K562 (cell line): ENCODE measurements at regions not wholly inside any gene's neighbourhood (a gene's known extent, or its start where the extent isn't known, plus 50 kb on each side); places are given as distances from the start of the nearest gene placed in this dataset.

Experiments
- CHD7 ChIP-seq: fragments of 200-600 bp; sonication (generic); IDR thresholded peaks from one replicate; pipeline ENCODE4 v1.6.1; 2012; ENCODE audit warnings: mild to moderate bottlenecking, low read depth, low read length, inconsistent platforms
- DMBX1 ChIP-seq: fragments of 250-450 bp; sonication (Bioruptor Pico); IDR thresholded peaks from 2 replicates; pipeline ENCODE4 v1.8.0; 2022; ENCODE audit warnings: inconsistent platforms, mild to moderate bottlenecking, moderate library complexity, borderline replicate concordance
- ILF3 ChIP-seq: fragments of 450-650 bp; IDR thresholded peaks from 2 replicates; pipeline ENCODE4 v1.6.1; 2018; ENCODE audit warnings: antibody characterized with exemption, mild to moderate bottlenecking, moderate library complexity, borderline replicate concordance
- KDM2B ChIP-seq: fragments of 250-450 bp; sonication (Bioruptor Pico); IDR thresholded peaks from 2 replicates; pipeline ENCODE4 v1.8.0; 2021; ENCODE audit warnings: mild to moderate bottlenecking, moderate library complexity

GRCh38 chr13:59447846-59448620 lies 715.7 kb downstream of the DIAPH3 start (continued):
- TF ChIP-seq CHD7 (no peak), KDM2B (no peak), ILF3 (no peak), DMBX1 (CRISPR knock-in tag) (no peak)
